ENCODE measurements at regions not wholly inside any gene's neighbourhood (a gene's known extent, or its start where the extent isn't known, plus 50 kb on each side); places are given as distances from the start of the nearest gene placed in this dataset.

DNA sequence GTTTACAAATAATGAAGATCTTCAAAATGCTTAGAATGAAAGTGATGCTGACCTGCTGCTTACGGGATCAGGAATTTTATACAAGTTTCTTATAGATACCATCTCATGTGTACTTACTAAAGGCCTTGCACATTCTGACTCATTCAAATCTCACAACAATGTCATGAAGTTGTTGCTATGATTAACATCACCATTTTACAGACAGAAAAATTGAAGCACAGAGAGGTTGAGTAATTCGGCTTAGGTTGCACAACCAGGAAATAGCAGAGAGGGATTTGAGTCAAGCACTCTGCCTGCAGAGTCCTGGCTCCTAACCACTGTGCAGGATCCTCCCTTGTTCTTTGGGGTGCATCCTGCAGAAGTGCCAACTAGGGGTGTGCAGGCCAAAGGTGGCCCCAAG lies 471.9 kb downstream of the MIAT start:
- no peak for DNase-seq

DNA sequence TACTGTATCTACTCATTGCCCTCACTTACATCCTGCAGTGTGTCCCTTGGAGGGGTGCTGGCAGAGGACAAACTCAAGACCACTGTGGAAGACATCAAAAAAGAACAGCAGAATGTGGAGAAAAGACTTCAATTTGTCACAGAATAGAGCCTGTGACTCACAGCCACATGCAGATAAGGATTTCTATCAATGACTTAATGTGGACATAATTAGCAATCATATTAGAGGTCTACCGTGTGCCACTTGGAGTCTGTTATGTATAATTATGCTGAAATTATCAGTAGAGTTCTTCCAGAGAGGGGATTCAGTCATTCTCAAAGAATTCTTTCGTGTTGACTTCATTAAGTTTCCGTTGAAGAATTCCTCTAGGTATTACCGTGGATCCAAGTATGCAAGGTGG lies 473.5 kb downstream of the MIAT start:
- no peak for DNase-seq

DNA sequence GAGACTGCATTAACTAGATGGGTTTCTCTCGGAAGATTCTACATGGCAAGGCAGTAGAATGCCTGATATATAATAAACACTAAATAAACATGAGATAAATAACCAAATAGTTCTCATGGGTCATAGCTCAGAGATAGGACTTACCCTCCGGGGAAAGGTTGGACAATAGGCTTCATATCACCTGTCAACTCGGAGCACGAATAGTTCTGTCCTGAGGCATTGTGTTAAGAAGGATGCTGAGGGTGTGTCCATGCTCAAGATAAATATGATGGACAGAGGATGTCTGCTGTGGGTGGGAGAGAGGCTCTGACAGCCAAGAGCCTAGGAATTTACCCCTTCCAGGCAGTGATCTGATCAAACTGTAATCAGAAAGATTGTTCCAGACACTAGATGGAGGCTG lies 474.0 kb downstream of the MIAT start:
- DNase-seq: no peak

DNA sequence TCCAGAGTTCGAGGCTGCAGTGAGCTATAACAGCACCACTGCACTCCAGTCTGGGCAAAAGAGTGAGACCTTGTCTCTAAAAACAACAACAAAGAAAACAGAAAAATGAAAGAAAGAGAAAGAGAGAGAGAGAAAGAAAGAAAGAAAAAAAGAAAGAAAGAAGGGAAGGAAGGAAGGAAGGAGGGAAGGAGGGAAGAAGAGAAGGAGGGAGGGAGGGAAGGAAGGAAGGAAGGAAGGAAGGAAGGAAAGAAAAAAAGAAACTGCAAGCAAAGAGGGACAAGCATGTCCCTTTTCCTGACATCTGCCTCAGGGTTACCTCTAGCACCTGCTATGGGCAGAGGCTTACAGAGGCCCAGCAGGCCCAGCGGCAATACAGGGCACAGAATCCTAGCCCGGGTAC lies 475.0 kb downstream of the MIAT start:
- DNase-seq: no peak

DNA sequence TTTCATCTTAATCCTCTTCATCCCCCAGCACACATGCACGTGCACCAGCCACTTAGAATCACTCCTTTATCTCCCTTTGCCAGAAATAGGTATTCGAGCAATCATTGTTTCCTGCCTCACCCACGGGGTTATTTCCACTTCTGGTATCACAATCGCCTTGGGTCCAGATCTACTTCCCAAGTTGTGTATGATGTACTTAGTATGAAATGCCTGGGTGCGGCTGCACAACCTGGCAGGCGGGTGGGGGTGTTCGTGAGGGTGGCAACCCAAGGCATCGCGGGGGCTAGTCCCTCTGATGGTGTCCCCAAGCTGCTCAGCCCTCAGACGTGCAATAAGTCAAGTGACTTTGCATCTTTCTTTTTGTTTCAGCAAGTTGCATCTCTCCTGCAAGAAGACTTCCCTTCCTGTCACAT lies 475.6 kb downstream of the MIAT start:
- no peak for DNase-seq

DNA sequence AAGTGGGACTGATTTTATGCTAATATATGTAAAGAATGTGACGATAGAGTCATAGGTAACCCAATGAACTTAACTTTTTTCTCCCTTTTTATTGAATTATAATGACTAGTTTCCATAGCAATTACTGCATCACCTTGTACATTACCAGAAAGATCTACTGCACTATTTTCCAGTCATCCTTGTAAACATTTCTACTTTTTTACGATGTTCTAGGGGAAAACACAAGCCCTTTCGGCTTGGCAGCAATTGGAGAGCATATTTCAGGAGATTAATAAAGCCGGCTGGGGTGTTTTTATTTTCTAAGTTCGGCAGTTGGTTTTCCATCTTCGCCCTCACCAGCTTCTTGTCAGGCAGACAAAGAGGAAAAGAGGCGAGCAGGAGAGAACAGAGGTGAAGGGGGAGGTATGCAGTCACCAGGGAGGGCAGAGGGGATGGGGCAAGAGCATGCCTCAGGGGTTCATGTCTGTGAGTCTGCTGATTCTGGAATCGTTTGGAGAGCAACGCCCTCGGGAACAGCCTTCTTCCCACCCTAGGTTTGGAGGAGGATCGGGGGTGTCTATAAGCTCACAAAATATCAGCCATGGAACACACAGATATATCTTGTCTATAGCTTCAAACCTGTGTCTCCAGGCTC lies 476.4 kb downstream of the MIAT start:
- no peak for DNase-seq

DNA sequence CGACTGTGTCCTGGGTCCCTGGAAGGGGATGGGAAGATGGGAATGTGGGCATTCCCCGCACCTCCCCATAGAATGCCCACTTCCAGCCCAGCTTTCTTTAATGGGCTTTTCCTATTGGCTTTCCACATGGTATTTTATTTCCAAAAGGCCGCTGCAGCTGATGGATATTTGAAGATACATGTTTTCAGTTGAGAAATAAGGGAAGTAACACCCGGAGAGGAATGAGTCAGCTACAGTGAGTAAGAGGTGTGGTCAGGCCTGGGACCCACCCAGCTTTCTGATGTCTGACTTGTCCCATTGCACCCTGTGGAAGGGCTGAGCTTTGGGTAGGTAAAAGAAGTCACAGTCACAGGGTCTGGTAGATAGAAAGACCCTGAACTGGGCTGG lies 476.9 kb downstream of the MIAT start:
- no peak for DNase-seq

DNA sequence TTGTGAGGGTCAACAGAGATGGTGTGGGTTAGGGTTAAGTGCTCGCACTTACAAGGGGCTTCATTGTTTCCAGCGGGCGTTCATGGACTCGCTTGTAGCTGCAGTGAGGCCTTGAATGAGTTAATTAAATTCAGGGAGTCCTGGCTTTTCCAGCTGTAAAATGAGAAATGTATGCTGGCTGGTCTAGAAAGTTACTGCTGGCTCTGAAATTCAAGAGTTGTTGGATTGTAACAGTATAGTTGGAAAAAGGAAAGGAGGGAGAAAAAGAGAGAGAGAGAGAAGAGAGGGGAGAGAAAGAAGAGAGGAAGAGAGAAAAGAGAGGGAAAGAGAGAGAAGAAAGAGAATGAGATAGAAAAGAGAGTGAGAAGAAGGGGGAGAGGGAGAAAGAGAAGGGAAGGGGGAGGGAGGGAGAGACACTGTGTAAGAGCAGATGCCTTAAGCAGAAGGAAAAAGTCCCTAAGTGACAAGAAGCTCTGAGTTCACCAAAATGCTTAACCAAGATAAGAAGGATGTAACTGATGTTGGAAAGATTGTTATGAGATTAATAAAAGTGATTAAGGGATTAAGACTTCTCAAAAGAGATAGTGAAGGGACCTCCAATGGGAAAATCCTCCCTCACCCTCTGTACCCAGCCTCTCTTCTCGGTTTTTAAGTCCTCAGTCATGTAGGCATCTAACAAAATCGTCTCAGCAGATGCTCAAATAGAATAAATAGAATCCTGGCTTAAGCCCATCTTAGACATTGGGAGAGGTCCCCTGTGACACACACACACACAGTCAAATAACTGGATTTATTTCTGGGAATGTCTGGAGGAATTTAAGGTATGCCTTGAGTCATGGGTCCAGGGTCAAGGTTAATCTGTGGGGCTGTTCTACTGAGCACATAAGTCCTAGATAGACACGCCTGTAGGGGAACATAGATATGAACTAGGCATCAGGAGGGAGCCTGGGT lies 477.9 kb downstream of the MIAT start:
- DNase-seq: no peak

DNA sequence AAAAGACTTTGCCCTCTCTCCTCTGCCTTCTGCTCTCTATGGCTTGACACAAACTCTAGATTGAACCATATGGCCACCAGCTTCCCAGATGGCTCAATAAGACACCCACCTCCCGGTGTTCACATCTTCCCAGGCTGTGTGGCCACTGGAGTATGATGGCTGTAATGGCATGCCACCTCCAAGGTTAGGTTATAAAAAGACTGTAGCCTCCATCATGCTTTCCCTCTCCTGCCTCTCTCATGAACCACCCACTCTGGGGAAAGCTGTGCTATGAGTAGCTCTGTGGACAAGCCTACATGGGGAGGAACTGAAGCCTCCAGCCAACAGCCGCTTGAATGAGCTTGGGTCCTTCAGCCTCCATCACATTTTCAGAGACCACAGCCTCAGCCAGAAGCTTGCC lies 479.2 kb downstream of the MIAT start:
- DNase-seq: no peak

DNA sequence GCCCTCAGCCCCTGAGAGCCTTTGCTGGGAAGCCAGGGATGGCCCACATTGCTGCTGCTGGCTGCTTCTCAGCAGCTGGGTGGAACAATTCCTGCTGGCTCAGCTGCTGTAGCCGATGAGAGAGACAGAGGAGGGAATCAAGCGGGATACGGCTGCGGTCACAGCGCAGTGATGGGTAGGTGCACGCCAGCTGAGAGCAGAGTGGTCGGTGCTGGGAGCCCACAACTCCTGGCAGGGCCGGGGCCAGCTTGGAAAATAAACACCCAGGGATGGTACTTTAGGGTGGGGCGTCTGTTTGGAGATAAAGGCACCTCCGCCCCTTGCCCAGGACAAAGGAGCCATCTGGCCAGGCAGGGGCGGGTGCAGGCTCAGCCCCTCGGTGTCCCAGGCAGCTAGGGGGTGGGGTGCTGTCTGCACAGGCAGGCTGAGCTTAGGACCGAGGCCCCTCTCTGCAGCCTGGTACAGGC lies 480.5 kb downstream of the MIAT start:
- no peak for DNase-seq

DNA sequence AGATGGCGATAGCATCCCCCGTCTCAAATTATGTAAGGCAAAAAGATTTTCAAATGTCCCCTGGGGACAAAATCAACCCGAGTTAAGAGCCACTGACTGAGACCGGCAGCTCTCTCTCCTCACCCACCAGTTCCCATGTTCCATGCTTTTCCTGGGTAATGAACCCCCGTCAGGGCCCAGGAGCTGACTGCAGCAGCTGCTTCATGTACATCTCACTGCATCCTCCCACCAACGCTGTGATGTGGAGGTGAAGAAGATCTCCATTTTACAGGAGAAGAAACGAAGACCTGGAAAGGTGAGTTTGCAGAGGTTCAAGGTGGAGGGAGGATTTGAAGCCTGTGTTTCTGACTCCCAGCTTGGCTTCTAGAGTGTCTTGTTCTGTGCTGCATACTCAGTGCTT lies 481.1 kb downstream of the MIAT start:
- DNase-seq: no peak

DNA sequence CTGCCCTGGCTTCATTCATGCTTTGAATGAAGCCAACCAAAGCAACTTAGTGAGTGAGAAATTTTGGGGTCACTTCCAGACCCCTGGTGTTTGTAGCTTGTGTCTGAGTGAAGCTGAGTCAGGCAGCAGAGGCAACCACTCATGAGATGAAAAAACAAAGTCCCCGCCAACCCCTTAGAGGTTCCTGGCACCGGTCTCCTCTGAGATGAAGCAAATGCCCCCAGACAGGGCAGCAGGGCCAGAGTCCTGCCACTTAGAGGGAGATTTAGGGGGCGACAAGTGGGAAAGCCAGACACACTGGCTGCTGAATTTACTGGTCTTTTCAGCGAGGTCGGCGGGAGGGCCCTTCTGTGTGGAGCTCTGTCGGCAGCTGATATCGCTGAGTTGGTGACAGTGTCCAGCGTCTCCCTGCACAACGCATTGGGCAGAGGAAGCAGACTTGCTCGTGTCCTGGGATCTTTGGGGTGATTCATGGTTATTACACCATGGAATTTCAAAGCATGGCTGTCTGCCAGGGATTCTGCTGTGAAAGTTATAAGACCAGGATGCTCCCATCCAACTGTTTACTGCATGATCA lies 482.6 kb downstream of the MIAT start:
- no peak for DNase-seq

DNA sequence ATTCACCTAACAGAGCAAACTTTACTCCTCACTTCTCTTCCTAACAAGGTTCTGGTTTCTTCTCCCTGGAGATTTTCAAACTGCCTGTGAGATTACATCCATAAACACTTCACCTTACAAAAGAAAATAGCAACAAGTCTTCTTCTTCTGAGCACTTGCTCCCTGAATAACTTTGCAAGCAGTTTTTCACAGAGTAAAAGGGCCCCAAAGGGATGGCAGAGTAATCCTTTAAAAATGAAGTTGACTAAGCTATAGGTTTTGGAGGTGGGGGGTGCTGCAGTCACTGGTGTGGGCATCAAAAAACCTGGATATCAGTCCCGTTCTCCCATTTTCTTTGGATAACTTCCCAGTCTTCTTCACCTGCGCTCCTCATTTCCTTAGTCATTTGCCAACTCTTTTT lies 484.9 kb downstream of the MIAT start:
- no peak for DNase-seq

DNA sequence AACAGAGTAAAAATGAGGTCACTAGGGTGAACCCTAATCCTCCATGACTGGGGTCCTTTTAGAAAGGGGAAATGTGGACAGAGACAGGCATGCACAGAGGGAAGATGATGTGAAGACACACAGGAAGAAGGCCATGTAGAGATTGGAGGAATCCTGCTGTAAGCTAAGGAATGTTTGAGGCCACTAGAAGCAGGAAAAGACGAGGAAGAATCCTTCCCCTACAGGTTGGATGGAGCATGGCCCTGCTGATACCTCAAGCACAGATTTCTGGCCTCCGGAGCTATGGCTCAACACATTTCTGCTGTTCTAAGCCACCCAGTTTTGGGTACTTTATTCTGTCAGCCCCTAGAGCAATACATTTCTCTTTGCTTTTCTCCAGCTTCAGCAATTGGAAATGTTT lies 486.9 kb downstream of the MIAT start:
- DNase-seq: no peak

DNA sequence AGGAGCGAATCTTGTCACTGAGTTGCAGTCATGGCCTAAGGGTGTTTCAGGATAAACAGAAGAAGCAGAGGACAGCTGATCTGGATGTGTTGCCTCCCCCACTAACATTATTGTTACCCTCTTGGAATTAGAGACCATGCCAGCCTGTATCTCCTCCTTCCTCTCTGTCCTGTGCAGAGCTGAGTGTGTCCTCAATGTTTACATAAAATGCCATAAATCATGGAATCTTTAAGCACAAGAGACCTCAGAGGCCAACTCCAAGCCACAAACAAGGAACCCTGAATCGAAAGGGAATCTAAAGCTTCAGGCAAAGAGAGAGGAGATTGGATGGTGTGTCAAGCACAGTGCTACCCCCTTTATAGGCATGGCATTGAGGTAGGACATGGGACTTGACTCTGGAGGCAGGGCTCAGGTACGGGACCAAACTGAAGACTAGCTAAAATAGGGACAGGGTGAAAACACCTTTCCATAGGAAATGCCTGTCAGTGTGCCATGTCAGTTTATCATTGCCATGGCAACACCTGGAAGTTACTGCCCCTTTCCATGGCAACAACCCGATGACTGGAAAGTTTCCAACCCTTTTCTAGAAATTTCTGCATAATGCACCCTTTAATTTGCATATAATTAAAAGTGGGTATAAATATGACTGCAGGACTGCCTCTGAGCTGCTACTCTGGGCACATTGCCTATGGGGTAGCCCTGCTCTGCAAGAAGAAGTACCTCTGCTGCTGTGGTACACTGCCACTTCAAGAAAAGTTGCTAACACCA lies 489.7 kb downstream of the MIAT start:
- DNase-seq: no peak

DNA sequence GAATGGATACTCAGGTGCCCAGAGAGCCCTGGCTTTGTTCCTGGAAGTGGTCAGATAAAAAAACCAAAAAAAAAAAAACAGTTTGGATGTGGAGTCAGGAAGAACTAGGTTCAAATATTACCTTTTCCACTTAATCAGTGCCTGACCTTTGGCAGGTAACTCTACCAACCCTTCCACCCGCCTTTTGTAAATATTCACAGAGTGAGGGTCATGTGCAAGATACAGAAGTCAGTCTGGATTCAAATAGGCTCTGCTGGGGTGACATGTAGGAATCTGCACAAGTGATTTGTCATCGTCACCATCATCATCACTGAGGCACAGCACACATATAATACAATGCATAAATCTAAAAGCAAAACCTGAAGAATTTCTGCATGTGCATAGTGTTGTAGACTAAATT lies 490.7 kb downstream of the MIAT start:
- no peak for DNase-seq

DNA sequence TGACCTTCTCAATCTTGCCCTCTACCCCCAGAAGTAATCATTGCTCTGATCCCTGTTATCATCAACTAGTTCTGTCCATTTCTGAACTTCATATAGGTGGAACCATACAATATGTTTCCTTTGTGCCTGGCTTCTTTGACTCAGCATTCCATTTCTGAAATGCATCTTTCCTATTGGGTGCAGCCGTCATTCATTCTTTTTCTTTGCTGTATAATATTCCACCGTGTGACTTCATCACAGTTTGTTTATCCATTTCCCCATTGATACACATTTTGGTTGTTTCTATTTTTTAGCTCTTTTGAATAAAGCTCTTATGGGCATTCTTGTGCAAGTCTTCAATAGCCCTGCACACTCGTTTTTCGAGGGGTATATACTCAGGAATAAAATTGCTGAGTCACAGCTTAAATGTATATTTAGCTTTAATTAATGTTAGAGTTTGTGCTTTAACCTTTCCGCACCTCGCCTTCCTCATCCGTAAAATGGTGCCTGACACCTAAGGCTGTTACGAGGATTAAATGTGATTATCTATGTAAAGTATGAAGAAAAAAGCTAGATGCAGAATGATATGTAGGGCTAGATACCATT lies 491.6 kb downstream of the MIAT start:
- no peak for DNase-seq

DNA sequence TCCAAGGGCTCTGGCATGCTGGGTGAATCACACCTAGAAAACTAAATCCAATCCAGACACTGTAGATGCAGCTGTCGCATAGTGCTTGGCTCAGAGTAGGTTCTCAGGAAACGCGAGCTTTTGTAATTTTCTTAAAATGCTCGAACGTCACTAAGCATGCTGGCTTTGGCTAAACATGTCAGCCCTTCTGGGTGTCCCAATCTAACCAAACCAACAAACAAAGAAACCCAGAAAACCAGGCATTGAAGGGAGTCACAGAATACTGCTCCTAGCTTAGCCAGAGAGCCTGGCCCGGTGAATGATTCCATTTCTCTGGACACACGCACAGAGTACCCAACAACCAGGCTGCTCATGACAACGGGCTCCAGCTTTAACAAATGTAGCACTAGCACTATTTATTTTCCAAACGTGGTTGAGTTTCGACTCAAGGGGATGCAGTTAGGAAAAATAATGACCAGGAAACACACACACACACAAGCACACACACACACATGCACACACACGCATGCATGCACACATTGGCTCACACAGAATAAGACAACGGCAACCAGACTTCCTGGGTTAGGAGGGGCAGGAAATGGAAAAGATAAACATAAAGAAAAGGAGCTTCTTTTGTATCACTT lies 492.6 kb downstream of the MIAT start:
- no peak for DNase-seq

DNA sequence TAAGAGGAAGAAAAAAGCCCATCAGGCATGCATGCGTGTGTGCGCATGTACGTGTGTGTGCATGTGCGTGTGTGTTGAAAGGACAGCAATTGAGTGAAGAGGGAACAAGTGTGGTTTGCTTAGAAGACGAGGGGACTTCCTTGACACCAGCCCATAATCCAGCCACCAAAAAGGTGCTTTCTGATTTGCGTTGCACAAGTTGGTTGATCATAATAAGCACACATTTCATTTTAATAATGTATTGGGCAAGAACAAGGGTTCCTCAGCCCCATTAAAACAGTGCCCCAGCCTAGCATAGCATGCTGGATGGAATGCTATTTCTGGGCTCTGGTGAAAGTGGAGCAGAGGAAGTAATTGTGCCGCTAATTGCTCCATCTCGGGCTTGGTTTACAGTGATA lies 493.2 kb downstream of the MIAT start:
- DNase-seq: no peak

DNA sequence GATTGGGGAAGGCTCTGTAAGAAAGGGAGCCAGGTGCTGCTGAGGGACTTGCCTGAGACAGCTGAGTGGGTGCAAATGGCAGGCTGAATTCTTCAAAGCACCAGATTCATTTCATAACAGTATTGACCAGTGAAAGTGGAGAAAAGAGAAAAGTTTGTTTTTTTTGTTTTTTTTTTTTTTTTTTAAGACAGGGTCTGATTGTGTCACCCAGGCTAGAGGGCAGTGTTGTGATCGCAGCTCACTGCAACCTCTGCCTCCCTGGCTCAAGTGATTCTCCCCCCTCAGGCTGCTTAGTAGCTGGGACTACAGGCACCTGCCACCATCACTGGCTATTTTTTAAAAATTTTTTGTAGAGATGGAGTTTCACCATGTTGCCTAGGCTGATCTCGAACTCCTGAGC lies 494.0 kb downstream of the MIAT start:
- no peak for DNase-seq

DNA sequence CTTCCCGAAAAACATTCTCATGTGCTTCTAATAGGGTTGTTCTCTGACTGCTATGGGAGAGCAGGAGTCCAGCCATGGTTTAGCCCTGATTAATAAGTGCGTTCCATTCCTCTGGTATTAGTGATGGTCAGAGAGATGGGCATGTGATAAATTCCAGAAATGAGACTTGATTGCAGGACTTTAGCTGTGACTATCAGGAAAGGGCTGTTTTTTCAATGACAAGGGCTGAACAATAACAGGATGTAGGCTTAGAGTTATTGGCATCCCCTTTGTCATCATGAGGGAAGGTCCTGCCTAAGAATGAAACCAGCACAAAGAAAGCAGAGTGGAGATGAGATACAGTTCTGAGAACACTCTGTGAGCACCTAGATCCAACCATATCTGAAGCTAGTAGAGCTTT lies 494.6 kb downstream of the MIAT start:
- no peak for DNase-seq

DNA sequence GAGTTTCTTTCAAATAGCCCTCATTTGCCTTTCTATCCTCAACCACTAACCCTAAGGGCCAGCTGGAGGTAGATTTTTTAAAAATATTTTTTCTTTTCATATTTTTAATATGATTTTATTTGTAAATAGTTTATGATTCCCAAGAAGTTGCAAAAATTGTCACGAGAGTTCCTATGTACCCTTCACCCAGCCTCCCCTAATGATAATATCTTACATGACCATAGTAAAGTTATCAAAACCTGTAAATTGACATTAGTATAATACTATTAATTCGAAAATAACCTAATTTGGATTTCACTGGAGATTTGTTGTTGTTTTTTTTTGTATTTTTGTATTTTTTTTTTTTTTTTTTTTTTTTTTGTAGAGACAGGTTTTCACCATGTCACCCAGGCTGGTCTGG lies 495.5 kb downstream of the MIAT start:
- no peak for DNase-seq

DNA sequence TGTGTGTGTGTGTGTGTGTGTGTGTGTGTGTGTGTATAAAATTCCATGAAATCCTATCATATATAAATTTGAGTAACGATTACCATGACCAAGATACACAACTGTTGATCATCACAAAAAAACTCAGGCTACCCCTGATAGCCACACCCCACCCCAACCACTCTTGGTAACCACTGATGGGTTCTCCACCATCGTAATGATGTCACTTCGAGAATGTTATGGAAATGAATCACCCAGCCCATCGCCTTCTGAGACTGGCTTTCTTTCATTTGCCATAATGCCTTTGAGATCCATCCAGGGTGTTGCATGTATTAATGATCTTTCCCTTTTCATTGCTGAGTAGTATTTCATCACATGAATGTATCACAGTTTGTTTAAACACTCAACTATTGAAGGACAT lies 496.0 kb downstream of the MIAT start:
- DNase-seq: no peak

All from activated naive CD4-positive, alpha-beta T cell treated with Interleukin-2 at 50 U/mL for 16 hours (primary cell).